A673 (cell line): ENCODE measurements at regions not wholly inside any gene's neighbourhood (a gene's known extent, or its start where the extent isn't known, plus 50 kb on each side); places are given as distances from the start of the nearest gene placed in this dataset.

Experiments used
- CTCF ChIP-seq: fragments of 300-800, 200-600 bp; sonication (generic); conservative IDR thresholded peaks from 2 replicates; pipeline ENCODE4 v1.5.1; 2017; ENCODE audit warnings: low read depth, mild to moderate bottlenecking, antibody characterized with exemption, low read length, moderate library complexity, mixed read lengths
- EZH2 ChIP-seq: fragments of 200-600 bp; sonication (generic); IDR thresholded peaks from 2 replicates; pipeline ENCODE4 v1.6.1; 2017; ENCODE audit warnings: borderline replicate concordance, low read depth, mild to moderate bottlenecking, mixed read lengths, antibody characterized with exemption, low read length; ENCODE audit not compliant: poor library complexity, severe bottlenecking

- TF ChIP-seq CTCF (no peak), EZH2 (no peak)
Measured at GRCh38 chr2:15845737-15846405, 94.5 kb upstream of the MYCN start.
